NCI-H526 treated with DMSO at 0.1 percent for 48 hours (cell line): ENCODE measurements at regions not wholly inside any gene's neighbourhood (a gene's known extent, or its start where the extent isn't known, plus 50 kb on each side); places are given as distances from the start of the nearest gene placed in this dataset.
"Not testable (repeated sequence)": the region's sequence is repeated elsewhere in the genome, so short reads cannot be mapped to it uniquely, and the experiment has no call there.

Experiments
- DNase-seq: peaks from one replicate; lab custom pipeline; 2025; lab: John Stamatoyannopoulos, UW

DNA sequence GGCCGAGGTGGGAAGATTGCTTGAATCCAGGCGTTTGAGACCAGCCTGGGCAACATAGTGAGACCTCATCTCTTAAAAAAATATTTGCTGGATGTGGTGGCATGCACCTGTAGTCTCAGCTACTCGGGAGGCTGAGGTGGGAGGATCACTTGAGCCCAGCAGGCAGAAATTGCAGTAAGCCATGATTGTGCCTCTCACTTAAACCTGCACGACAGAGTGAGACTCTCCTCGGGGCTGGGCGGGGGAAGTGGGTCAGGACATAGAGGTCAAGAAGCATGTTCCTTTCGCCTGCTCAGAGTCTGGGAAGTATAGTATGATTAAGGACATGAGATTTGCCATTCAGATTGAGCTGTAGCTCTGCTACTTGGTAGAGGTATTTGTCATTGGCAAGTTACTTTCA, 52.3 kb downstream of the SEPTIN7 start:
- DNase-seq: not testable (repeated sequence)

DNA sequence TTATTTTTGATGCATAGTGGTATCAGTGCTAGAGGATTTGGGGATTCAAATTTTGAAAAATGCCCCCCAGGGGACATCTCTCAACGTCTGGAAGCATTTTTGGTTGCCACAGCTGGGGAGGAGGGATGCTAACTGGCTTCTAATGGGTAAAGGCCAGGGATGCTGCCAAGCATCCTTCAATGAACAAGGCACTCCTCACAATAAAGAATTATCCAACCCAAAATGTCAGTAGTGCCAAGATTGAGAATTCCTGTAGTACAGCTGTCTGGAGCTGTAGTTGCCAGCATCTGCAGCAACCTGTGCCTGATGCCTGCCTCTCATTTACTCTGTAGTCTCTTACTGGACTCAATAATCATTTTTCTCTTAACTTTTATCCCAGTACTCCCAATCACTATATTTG, 53.5 kb downstream of the SEPTIN7 start:
- DNase-seq: no peak

DNA sequence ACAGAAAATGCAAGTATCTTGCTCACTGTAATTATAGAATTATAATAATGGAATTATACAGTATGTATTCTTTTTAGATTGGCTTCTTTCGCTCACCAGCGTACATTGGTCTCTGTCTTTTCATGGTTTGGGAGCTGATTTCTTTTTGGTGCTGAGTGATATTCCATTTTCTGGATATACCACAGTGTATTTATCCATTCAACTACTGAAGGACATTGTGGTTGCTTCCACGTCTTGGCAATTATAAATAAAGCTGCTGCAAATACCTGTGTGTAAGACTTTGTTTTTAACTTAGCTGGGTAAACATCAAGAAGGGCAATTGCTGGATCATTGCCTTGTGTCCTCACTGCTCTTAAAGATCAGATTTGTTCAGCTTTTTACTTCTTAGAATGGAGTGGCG, 55.3 kb downstream of the SEPTIN7 start:
- DNase-seq: no peak

DNA sequence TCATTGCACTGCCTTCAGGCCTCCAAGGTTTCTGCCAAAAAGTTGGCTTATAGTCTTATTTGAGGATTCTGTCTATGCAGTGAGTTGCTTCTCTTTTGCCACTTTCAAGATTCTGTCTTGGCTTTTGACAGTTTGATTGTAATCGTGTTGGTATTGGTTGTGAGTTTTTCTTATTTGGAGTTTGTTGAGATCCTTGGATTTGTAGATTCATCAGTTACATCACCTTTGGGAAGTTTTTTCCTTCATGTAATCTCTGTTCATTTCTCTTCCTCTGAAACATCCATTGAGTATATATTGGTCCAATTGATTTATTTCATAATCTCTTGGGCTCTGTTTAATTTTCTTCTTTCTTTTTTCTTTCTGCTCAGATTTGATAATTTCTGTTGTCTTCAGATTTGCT, 59.8 kb downstream of the SEPTIN7 start:
- no peak for DNase-seq

DNA sequence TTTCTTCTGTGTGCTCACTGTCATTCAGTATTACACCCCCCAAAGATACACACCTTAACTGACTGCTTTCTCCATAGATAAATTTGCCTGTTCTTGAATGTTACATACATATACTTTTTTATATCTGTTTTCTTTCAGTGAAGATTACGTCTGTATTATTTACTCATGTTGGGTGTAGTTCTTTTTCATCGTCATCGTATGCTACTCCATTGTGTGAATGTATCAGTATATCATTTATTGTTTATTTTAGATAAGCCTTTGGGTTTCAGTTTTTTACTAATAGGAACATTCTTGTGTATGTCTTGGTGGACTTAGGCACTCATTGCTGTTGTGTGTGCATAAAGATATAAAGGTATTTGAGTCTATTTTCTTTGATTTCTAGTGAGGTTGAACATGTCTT, 64.4 kb downstream of the SEPTIN7 start:
- no peak for DNase-seq

DNA sequence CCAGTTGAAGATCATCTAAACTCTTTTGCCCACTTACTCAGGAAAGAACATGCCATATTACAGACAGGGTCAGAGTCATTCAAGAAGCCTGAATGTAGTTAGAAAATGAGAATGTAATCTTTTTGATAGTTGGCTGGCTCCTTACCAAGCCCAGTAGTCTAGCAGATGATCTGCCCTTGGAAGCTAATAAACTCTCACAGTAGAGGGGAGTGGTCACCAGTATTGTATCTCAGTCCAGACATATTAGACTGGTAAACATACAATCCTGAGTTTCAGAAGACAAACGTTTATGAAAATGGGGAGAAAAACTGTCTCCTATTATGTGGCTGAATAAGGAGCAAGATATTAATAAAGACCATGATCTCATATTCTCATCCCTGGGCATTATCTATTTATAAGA, 65.3 kb downstream of the SEPTIN7 start:
- no peak for DNase-seq

DNA sequence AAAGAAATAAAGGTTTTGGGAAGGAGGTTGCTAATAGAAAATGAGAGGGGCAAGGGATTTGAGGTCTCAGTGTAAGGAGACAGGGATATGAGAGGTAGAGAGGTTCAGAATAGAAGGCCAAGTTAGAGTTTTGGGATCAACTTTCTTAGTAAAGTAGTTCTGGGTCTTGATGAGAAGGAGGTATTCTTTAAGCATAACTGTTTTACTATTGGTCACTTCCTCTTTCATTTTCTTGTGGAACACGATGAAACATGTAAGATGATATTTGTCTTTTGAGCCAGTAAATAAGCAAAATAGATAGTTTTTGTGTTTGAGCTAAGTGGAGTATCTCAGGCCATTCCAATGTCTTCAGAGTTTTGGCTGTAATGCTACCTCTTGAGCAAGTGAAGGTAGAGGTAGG, 68.3 kb downstream of the SEPTIN7 start:
- not testable (repeated sequence) for DNase-seq

DNA sequence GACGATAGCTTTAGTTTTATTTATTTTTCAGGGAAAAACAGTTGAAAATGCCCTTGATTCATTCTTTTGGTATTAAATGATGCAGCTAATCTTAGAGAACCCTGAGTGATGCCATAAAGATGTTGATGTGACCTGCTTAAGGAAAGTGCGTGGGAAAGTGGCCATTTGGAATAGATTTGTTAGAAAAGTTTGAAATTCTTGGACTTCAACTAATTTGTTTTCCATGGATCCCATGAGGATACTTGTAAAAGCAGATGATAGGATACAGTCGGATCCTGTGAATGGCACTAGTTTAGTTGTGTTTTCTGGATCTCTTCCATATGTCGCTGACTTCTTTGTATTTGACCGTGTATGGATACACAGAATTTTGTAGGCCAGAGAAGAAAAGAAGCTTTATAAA, 69.0 kb downstream of the SEPTIN7 start:
- no peak for DNase-seq

DNA sequence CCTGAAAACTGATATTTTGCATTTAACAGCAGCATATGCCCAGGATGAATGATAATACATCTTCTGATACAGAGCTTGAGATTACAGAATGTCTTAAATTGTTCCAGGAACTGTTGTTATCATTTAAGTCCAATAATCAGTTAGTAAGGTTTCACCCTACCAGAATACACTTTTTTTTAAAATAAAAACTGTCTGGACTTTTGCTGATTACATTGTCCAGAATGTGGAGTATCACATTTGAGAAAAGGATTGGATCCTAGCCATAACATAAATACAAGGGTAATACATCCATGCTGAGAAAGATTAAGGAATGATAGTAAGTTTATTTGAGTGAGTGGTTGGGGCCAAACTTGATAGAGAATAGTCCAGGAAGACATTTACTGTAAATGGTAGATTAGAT, 71.0 kb downstream of the SEPTIN7 start:
- no peak for DNase-seq

DNA sequence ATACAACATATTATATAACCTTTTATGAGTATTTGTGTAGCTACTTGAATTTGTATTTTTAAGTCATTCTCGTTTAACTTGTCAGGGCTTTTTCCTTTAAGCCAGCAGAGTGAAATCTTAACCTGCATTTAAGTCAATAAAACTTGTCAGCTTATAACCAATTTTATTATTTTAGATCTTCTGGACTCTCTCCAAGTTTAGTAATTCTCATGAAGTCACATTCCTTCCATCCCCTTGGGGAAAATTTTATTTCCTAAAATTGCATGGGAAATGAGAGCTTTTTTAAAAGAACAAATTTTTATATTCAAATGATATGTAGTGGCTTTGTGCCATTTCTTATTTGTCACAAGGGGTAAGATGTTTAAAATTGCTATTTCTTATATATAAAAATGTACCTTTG, 74.0 kb downstream of the SEPTIN7 start:
- DNase-seq: no peak

DNA sequence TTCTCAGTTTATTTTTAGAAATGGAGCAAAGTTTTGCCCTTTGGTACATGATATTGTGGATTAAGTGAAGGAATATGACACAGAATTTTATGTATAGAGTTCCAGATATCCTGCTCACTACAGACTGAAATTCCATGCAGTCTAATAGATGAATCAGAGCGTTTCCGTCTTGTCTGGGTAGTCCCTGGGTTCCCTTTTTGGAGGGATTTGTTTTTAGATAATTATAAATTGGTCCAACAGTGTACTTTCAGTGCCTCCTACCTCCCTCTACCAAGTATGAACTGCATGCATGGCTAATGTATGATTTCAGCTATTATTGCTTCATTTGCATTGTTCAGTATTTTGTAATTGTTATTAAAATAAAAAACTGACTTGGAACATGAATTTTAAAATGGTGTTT, 74.4 kb downstream of the SEPTIN7 start:
- DNase-seq: no peak

DNA sequence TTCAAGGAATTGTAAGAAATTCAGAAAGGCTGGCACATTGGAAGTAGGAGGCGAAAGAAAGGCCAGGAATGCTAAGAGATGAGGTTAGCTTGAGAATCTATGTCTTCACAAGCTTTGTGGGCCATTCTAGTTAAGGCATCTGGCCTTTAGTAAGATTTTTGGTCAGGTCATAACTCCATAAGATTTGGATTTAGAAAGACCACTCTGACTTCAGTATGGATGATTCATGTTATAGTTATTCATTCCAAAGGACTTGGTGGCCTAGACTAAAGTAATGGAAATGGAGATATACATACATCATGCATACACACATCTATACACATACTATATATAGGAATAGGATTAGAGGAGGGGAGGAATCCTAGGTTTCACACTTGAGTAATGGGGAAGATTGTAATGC, 77.5 kb downstream of the SEPTIN7 start:
- DNase-seq: no peak

DNA sequence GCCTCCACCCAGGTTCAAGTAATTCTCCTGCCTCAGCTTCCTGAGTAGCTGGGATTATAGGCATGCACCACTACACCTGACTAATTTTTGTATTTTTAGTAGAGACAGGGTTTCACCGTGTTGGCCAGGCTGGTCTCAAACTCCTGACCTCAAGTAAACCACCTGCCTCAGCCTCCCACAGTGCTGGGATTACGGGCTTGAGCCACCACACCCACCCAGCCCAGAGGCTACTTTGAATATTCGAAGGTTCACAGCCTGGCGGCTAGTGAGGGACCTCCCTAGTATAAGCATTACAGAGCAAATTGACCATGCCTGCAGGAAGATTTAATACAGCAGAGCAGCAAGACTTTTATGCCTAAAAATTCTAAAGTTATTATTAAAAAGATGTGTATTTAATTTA, 86.6 kb downstream of the SEPTIN7 start:
- not testable (repeated sequence) for DNase-seq

DNA sequence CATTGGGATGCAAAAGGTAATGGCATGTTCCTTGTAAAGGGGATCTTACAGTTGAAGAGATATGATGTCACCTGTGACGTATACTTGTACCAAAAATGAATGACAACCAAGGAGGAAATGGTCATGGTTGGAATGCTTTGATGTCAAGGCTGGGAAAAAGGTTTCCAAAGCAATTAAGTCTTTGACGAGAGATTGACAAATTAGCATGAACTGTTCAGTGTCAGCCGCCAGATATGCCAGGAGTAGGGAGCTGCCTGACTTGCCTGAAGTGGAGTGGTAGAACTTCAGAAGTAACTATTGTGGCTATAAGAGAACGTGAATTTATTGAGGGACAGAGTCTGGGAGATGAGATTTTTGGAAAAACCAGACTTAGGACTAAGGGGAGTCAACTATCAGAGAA, 88.1 kb downstream of the SEPTIN7 start:
- DNase-seq: no peak

DNA sequence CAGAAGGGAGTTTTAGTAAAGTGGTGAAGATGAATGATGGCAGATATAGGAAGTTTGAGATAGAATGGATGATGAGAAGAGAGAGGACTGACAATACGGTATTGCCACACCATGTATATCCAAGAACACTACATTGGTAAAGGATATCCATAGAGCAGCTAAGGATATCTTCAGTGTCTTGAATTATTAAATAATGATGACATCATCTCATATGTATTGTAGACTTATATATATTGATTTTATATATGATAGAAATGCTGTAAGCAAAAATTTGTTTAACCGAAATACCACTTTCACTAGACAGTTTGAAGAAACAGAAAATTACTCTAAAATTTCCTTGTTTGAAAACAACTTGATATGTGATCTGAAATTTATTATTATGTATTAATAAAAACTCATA, 89.0 kb downstream of the SEPTIN7 start:
- DNase-seq: no peak

DNA sequence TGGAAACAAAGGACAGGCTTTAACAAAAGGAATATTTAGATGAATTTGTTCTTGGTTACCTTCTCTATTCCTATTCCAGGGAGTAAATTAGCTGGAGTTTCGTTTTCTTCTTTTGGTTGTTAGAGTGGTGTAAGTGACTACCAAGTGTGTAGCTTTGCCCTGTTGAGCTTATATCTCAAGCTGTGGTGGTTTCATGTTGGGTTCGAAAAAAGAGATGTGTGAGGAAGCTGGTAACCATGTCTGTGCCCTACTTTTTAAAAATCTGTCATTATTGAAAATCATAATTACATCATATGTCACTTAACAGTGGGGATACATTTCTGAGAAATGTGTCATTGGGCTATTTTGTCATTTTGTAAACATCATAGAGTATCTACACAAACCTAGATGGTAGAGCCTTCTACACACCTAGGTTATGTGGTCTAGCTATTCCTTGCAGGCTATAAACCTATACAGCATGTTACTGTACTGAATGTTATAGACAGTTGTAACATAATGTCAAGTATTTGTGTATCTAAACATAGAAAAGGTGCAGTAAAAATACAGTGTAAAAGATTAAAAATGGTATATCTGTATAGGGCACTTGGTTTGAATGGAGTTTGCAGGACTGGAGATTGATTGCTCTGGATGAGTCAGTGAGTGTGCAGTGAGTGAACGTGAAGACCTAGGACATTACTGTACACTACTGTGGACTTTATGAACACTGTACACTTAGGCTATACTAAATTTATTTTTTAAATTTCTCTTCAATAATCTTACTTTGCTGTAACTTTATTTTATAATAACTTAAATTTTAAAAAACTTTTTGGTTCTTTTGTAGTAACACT, 90.4 kb downstream of the SEPTIN7 start:
- no peak for DNase-seq

DNA sequence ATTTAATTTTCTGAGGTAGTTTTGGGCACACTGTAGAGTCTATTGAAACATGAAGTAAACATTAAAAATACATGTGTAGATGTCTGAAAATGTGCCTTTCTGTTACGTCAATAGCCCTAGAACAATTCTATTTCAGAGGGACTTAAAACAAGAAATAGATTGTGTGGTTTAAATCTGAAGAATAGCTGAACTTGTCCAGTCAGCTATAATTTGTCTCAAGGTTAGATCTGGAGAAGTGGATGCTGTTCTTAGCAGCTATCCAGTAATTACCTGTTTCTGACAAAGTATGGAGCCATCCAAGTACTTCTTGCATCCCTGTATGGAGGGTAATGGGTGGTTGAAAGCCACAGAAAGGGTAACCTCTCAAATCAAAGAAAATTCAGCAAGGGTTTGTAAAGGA, 92.8 kb downstream of the SEPTIN7 start:
- DNase-seq: no peak

DNA sequence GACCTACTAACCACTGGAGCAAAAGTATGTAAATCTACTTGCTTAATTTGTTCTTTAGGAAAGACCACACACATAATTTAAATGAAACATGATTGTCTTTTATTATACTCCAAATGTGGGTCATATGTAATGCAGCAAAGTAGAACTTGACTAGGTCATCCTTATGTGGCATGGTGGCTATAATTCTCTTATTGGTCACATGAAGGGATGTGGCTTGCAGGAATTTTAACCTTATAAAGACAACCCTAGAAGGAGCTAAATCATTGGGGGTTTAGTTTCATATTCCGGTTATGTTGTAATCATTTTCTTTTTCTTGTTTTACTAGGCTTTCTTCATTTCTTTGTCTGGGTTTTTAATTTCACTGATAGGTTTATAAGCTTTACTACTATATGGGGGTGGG, 93.9 kb downstream of the SEPTIN7 start:
- no peak for DNase-seq

DNA sequence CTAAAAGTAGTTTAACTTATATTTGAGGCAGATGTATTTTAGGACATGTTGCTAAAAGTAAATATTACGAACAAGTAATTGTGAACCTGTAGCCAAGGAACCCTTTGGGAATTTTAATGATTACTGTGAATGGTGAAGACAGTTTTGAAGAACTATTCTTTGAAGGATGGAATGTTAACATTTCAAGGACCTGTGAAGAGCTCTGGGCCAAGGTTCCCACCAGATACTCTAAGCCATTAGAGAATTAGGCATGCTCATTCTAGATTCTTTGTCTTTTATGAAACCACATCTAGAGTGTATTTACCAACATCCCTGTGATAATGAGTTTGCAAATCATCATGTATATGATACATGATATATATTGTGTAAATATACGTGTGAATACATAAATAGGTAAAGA, 99.8 kb downstream of the SEPTIN7 start:
- peak; percentile 63 for DNase-seq

DNA sequence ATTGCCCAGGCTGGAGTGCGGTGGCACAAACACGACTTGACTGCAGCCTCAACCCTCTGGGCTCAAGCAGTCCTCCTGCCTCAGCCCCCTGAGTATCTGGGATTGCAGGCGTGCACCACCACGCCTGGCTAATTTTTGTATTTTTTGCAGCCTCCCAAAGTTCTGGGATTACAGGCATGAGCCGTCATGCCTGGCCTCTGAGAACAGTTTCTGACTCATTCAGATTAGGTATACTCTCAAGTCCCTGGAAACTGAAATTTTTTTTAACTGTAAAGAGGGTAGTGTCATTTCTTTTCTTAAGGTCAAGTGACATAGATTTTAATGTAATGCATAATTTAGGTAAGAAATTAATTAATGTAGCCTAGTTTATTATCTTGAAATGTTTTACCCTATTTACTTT, 104.7 kb downstream of the SEPTIN7 start:
- no peak for DNase-seq

DNA sequence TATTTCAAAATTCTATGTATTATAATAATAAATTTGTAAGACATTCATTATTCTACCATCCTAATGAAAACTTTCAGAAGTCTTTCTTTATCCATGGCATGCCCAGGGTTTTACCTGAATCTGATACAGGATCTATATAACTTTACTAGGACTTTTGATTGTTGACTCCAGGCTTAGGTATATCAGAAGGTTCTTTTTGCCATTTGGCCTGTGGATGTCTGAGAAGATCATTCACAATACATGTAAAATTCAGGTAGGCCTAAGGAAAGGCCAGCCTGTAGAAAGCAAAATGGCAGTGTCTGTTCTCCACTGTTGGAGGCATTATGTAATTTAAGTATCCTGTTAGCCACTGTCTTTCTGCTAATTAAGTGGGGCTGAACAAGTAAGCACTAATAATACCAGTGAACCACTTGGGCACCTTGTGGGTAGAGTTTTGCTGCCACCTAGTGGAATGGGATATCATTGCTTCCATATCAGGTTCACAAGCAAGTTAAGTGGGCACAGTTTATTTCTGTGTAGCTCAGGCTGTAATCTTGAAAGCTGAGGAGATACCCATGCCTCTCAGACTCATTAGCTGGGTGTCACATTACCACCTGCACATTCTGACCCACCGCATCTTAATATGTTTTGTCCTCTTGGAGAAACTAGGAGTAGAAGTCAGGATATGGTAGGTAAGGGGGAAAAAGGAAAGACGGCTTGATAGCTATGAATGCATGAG, 105.5 kb downstream of the SEPTIN7 start:
- peak; percentile 65 for DNase-seq

DNA sequence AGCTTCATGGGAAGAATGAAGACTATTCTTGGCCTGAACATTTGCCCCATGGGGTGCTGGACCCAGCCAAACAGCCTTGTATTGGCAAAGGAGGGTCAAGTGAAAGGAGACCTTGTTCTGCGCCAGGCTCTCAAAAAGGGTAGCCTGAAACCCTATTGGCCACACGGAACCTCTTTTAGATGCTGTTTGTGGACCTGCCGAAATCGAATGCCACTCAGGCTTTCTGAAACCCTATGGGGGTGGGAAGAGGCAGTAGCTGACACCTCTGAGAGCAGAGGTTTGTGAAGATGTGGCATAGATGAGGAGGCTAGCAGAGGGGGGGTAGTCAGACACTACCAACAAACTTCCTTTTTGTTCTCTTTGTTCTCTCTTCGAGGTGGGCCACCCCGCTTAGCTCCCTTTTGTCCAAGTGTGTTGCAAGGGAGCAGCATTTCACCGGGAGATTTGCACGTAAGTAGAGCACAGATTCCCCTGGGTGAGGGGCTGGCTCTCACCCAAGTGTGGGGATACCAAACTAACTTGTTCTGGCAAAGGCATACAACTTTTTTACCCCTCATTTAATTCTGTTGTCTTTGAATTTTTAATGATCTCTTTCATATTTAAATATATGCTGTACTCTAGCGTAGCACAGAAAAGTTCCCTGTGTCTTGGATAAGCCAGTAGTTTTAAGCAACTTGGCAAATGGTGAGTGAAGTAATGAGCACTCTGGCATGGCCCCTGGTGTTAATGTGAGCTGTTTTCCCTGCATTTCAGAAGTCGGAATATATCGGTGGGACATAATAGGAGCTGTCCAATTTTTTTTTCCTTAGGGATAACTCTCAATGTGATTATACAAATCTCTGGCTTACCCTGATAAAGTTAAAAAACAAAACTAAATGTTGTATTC, 107.7 kb downstream of the SEPTIN7 start:
- no peak for DNase-seq

DNA sequence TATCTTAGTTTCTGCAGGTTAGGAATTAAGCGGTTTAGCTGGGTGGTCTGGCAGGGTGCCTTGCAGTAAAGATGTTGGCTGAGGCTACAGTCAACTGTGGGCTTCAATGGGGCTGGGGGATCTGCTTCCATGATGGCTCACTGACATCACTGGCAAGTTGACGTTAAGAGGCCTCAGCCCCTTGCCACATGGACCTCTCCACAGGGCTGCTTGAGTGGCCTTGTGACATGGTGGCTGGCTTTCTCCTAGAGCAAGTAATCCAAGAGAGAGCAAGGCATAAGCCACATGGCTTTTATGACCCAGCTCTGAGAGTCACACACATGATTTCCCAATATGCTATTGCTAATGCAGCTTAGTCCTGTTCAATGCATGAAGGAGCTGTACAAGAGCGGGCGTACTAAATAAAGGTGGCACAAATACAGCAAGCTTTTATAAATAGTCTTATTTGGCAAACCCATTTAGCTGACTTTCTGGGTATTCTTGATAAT, 109.1 kb downstream of the SEPTIN7 start:
- no peak for DNase-seq
